T-helper 2 cell treated with Interferon-gamma antibody and Interleukin-4, amounts not matched to agents 5 μg/mL and 100 μg/mL, for 36 hours (primary cell): ENCODE measurements at regions not wholly inside any gene's neighbourhood (a gene's known extent, or its start where the extent isn't known, plus 50 kb on each side); places are given as distances from the start of the nearest gene placed in this dataset.
A peak's percentile ranks its signal among the peaks of the same experiment; 100 is the strongest.

Source experiments
- DNase-seq: peaks from one replicate; pipeline ENCODE4 v3.0.0; 2021; ENCODE audit warnings: low spot score
- H3K27ac Mint-ChIP-seq: one replicate; pipeline ENCODE4 v1.8.0; 2021; ENCODE audit warnings: mild to moderate bottlenecking, mixed read lengths
- H3K27me3 Mint-ChIP-seq: one replicate; pipeline ENCODE4 v1.8.0; 2021; ENCODE audit warnings: low read depth, mixed read lengths
- H3K36me3 Mint-ChIP-seq: one replicate; pipeline ENCODE4 v1.8.0; 2021; ENCODE audit warnings: low read depth, mixed read lengths
- H3K4me1 Mint-ChIP-seq: one replicate; pipeline ENCODE4 v1.8.0; 2021; ENCODE audit warnings: low read depth, mixed read lengths
- H3K4me3 Mint-ChIP-seq: one replicate; pipeline ENCODE4 v1.8.0; 2022; ENCODE audit warnings: mild to moderate bottlenecking, moderate library complexity, mixed read lengths
- H3K9me3 Mint-ChIP-seq: one replicate; pipeline ENCODE4 v1.8.0; 2021; ENCODE audit warnings: mixed read lengths

DNA sequence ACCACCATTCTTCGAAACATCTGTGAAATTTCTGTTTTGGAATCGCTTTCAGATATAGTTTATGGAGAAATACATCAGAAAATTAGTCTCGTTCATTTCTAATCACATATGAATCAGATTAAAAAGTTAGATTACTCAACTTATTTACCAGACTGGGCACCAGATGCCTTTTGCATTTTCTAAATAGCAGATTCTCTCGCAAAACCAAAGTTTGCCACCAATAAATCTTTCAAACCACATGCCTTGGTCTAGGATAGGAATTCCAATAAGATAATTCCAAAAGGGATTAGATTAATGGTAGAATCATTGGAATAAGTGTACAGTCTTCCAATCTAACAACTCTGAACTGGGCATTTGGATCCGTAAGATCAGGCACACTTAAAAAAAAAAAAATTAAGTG lies 160.4 kb upstream of the TAB2 start:
- H3K4me3 Mint-ChIP-seq, result no peak overlapping the region

DNA sequence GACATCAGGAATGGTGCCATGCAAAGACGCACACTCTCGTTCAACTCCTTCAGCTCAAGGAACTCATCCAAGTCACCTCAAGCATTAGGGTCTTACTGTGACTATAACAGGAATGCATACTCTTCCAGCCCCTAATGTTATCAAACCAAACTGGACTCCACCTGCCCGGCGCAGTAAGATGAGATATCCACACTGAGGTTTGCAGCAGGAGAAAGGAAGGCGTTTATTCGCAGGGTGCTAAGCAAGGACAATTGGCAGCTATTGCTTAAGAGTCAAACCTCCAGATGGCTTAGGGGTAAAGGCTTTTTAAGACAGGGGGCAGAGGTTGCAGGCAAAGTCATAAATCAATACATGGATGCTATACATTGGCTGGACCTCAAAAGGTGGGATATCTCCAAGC lies 159.4 kb upstream of the TAB2 start:
- peaks cover 41% of the 10 kb centered on the region for H3K36me3 Mint-ChIP-seq
- no peaks in the 10 kb centered on the region for H3K27me3 Mint-ChIP-seq
- peaks cover 26% of the 10 kb centered on the region for H3K4me1 Mint-ChIP-seq
- no peak for DNase-seq
- H3K4me3 Mint-ChIP-seq, result no peak overlapping the region
- peaks cover 29% of the 10 kb centered on the region for H3K9me3 Mint-ChIP-seq
- no peak overlapping the region for H3K27ac Mint-ChIP-seq

More for the DNA sequence above, 160.4 kb upstream of the TAB2 start:
- no peaks in the 10 kb centered on the region for H3K27me3 Mint-ChIP-seq
- H3K4me1 Mint-ChIP-seq, result peaks cover 33% of the 10 kb centered on the region
- peaks cover 41% of the 10 kb centered on the region for H3K36me3 Mint-ChIP-seq
- DNase-seq, result no peak
- H3K27ac Mint-ChIP-seq, result no peak overlapping the region
- H3K9me3 Mint-ChIP-seq, result peaks cover 29% of the 10 kb centered on the region

DNA sequence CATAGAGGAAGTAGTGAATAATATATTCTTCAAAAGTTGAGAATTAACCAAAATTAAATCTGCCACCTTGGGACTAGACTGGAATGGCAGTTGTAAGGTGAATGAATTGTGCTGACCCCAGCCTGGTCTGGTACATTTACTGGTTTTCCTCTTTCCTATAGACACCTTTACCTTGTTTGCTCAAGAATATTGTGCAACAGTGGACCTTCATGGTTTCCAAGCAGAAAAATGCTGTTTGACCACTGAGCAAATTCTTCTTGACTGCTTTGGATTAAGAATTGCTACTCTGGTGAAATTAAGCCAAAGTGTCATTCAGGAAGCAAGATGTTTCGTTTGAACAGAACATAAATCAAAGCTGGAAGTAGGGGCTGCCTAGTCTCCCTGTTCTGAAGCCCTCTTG lies 156.6 kb upstream of the TAB2 start:
- DNase-seq, result no peak
- Mint-ChIP-seq H3K27ac (no peak overlapping the region), H3K4me1 (peaks cover 15% of the 10 kb centered on the region), H3K9me3 (peaks cover 16% of the 10 kb centered on the region), H3K27me3 (no peaks in the 10 kb centered on the region), H3K4me3 (no peak overlapping the region), H3K36me3 (peaks cover 32% of the 10 kb centered on the region)

DNA sequence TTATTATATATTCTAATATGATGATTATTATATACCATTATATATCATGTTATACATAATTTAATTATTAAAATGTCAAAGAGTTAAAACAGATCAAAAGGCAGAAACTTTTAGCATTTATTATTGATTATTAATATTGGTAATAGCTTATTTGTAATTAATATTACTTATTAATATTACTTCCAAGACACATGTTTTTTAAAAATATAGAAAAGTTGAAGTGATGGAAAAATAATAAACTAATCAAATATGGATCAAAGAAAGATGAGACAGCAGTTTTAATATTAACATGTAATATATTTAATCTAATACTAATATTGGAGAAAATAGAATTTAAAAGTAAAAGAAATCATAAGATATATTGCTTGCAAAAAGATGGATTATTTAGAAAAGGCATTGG lies 154.6 kb upstream of the TAB2 start:
- Mint-ChIP-seq H3K4me3 (no peak overlapping the region), H3K4me1 (peaks cover 23% of the 10 kb centered on the region), H3K27ac (no peak overlapping the region), H3K9me3 (peaks cover 9% of the 10 kb centered on the region), H3K36me3 (peaks cover 26% of the 10 kb centered on the region), H3K27me3 (no peaks in the 10 kb centered on the region)
- DNase-seq, result no peak

DNA sequence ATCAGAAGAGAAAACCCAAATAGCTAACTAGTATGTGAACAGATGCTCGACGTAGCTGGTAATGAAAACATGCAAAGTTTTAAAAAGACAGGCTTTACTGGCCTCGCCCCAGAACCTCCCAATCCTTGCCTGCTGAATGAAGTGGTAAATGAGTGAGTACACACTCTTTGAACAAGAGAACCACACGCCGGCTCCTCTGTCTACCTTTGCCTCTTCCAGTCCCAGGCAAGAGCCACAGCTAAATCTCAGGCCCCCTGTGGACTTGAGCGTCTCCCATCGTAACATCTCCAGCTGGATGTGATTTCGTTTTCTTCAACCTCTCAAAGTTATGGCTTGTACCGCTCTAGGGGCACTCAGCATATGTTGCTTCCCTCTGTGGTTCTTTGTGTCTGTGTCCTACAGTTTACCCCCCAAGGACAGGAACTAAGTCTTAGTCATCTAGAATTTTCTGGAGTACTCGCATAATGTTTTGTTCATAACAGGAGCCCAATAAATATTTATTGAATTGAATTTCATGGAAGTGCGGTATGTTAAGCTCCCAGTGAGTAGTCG lies 153.2 kb upstream of the TAB2 start:
- no peak overlapping the region for H3K4me3 Mint-ChIP-seq
- H3K4me1 Mint-ChIP-seq, result peaks cover 29% of the 10 kb centered on the region
- peaks cover 17% of the 10 kb centered on the region for H3K36me3 Mint-ChIP-seq
- no peaks in the 10 kb centered on the region for H3K27me3 Mint-ChIP-seq
- H3K27ac Mint-ChIP-seq, result no peak overlapping the region
- no peak for DNase-seq
- H3K9me3 Mint-ChIP-seq, result peaks cover 3% of the 10 kb centered on the region

DNA sequence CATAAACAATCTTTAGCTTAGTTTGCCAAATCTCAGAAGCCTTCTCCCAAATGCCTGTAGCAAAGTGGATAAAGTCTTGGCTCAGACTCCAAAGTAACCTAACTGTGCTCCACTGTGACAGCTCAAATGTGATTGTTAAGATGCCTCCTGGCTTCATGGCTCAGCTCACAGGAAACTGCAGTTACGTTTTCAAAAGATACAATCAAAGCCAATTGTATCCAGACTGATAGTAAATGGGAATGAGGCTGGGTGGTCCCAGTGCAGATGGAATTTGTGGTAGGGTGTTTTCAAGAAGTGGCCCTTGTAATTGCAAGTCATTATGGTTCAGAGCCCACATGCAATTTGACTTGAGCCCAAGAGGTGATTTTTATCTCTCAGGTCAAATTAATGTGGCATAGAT lies 151.2 kb upstream of the TAB2 start:
- H3K27me3 Mint-ChIP-seq, result no peaks in the 10 kb centered on the region
- peaks cover 41% of the 10 kb centered on the region for H3K4me1 Mint-ChIP-seq
- H3K27ac Mint-ChIP-seq, result no peak overlapping the region
- peaks cover 3% of the 10 kb centered on the region for H3K9me3 Mint-ChIP-seq
- H3K4me3 Mint-ChIP-seq, result peak overlapping the region; percentile 8
- DNase-seq, result no peak
- H3K36me3 Mint-ChIP-seq, result peaks cover 7% of the 10 kb centered on the region

DNA sequence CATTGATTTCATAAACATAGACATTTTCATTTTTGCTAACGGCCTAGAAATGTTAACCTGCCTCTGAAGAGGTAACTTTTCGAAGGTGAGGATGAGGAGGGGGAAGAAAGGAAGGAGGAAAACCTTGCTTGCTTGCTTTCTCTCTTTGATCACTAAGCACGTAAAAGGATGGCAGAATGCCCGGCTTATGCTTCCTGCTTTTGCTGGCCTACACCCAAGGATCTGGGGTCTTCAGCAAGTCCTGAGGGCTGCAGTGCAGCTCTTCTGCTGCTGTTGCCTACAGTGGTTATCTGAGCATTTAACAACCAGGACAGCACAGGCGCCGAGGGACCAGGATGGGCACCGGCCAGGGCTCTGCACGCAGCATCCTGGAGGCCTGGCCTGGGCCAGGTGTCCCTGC lies 150.8 kb upstream of the TAB2 start:
- peaks cover 45% of the 10 kb centered on the region for H3K4me1 Mint-ChIP-seq
- peaks cover under 1% of the 10 kb centered on the region for H3K9me3 Mint-ChIP-seq
- no peak overlapping the region for H3K27ac Mint-ChIP-seq
- no peak for DNase-seq
- peak overlapping the region; percentile 8 for H3K4me3 Mint-ChIP-seq
- peaks cover 5% of the 10 kb centered on the region for H3K36me3 Mint-ChIP-seq
- H3K27me3 Mint-ChIP-seq, result no peaks in the 10 kb centered on the region

DNA sequence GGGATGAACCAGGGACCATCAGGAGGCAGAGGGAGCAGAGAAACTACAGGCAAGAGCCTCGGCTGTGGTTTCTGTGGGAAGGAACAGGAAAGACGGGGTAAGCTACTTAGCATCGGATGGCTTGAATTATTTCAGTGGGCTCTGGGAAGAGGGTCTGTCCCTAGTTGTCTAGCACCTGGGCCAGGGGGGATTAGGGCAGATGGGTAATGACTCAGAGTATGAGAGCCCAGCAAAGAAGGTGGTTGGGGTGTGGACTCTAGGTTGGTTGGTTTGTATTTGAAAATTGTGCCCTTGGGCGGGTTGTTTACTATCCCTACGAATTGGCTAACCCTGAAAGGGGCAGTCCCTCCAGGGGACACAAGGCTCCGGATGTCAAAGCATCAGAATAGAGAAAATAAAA lies 148.5 kb upstream of the TAB2 start:
- Mint-ChIP-seq H3K9me3 (no peaks in the 10 kb centered on the region), H3K4me3 (no peak overlapping the region)

DNA sequence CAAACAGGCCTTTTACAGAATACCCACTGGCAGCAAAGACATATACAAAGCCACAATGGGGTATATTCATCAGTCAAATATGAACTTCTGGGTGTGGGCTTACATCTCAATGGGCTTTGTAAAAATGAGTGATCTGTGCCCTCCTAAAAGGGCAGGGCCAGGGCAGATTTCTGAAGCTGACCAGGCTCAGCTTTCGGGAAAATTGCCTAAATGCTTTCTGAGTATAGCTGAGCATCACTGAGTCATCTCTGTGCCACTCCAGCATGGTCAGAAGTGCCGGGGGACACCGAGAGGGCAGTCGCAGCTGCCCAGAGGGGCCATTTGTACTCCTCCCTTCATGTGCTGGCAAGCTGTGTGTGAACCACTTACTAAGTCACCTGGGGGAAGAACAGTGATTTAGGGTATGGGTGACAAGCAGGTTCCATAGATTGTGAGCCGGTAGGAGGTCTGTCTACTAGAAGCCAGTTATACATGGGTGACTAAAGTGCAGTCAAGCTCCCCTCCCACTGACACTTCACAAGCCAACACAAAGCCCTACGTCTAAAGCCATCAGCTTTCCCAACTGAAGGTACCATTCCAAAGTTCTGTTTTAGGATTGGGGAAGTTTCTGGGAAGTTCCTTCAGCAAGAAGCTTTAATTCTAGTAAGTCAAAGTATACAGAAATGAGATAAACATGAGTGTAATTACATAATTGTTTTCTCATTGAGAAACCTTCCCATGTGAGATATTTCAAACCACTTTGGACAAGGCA lies 147.6 kb upstream of the TAB2 start:
- H3K9me3 Mint-ChIP-seq, result no peaks in the 10 kb centered on the region
- DNase-seq, result no peak
- H3K27ac Mint-ChIP-seq, result no peak overlapping the region
- peaks cover 9% of the 10 kb centered on the region for H3K36me3 Mint-ChIP-seq
- no peak overlapping the region for H3K4me3 Mint-ChIP-seq
- H3K27me3 Mint-ChIP-seq, result no peaks in the 10 kb centered on the region
- H3K4me1 Mint-ChIP-seq, result peaks cover 46% of the 10 kb centered on the region

More for the DNA sequence above, 148.5 kb upstream of the TAB2 start:
- Mint-ChIP-seq H3K27me3 (no peaks in the 10 kb centered on the region), H3K36me3 (peaks cover 9% of the 10 kb centered on the region), H3K4me1 (peaks cover 47% of the 10 kb centered on the region), H3K27ac (no peak overlapping the region)
- DNase-seq, result no peak

DNA sequence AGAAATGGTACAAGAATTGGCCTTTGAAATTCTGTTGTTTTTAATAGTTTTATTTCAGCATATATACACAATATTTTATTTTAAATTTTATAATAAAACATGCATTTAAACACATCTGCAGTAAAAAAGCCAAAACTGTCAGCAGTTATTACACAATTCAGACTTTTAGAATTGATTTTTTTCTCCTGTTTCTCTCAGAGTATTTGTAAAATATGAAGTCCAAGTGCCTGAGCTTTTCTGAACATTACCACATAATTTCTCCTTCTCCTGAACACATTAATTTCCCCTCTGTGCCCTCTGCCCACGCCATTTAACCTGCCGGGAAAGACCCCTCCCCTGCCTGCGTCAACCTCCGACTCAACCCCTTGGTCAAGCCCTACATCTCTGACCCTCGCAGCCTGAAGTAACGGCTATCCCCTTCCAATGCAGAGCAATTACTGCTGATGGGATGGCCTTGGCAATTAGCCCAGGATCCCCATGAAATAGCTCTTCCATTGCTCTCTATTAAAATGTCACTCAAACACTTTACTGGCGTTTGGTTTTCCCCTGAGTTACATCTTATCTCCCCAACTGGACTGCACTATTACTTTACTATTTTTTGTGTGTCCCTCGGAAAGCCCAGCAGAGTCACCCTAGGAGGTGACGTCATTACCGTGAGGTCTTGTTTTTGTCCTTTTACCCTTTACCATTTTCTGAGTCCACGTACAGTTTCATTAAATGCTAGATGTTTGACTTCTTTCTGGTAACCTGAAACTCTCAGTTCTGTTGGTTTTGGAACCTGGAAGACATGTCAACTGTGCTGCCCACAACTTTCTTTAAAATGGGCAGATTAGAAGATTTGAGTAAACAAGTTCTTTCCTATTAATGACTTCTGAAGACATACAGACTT lies 146.7 kb upstream of the TAB2 start:
- peaks cover 47% of the 10 kb centered on the region for H3K4me1 Mint-ChIP-seq
- peaks cover 9% of the 10 kb centered on the region for H3K36me3 Mint-ChIP-seq
- no peak overlapping the region for H3K4me3 Mint-ChIP-seq
- no peaks in the 10 kb centered on the region for H3K27me3 Mint-ChIP-seq
- no peaks in the 10 kb centered on the region for H3K9me3 Mint-ChIP-seq
- no peak for DNase-seq
- no peak overlapping the region for H3K27ac Mint-ChIP-seq

DNA sequence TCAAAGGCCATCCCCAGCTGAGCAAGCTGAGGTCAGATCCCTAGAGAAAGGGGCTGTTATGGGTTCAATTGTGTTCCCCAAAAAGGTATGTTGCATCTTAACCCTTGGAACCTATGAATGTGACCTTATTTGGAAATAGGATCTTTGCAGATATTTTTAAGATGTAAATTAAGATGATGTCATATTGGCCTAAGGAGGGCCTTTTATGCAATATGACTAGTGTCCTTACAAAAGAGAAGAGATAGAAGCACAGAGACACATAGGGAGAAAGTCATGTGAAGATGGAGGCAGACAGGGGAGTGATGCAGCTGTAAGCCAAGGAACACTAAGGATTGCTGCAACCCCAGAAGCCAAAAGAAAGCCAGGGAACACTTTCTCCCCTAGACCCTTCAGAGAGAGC lies 144.3 kb upstream of the TAB2 start:
- H3K4me1 Mint-ChIP-seq, result peaks cover 38% of the 10 kb centered on the region
- no peak for DNase-seq
- H3K36me3 Mint-ChIP-seq, result peaks cover 20% of the 10 kb centered on the region
- H3K27me3 Mint-ChIP-seq, result no peaks in the 10 kb centered on the region
- no peak overlapping the region for H3K4me3 Mint-ChIP-seq
- peaks cover 6% of the 10 kb centered on the region for H3K9me3 Mint-ChIP-seq
- H3K27ac Mint-ChIP-seq, result no peak overlapping the region

DNA sequence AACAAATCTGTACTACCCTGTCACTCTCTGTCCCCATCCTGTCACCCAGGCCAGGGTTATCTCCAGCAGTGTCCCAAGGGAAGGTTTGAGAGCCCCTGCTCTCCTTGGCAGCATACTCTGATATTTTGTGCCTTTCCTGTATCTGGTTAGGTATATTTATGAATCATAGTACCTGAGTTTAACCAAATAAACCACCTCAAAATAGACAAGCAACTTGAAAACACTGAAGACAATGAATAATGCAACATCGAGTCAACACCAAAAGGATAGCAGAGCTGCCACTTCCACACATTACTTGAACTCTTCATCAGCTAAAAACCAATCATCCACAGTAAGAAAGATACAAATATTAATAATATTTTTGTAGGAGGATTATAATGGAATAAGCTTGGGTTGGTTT lies 142.6 kb upstream of the TAB2 start:
- Mint-ChIP-seq H3K4me1 (peaks cover 27% of the 10 kb centered on the region), H3K36me3 (peaks cover 32% of the 10 kb centered on the region), H3K27ac (no peak overlapping the region), H3K4me3 (no peak overlapping the region), H3K27me3 (no peaks in the 10 kb centered on the region), H3K9me3 (peaks cover 17% of the 10 kb centered on the region)
- no peak for DNase-seq

DNA sequence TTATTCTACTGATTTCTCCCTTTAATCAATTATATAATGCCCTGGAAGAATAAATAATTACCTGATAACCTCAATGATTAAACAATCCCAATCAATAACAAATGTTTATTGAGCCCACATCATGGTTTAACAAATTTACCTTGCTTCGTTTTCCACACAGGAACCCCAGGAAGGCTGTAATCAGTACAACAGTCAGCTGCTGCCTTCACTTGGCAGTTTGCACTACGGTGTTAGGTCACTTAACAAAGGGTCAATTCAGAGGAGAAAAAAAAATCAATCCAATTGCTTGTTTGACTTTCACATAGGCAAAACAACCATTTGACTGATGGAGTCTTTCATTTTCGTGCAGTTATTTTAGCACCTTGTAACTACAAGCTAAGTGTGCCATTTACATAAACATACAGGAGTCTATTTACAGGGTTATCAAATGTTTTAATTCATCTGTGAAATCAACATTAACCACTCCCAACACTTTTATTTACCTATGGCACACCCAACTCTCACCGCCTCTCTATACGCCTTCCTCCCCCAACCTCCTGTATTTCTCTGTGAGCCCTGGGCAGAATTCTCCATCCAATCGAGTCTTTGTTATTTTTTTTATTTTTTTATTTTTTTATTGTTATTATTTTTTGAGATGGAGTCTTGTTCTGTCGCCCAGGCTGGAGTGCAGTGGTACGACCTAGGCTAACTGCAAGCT lies 140.4 kb upstream of the TAB2 start:
- Mint-ChIP-seq H3K36me3 (peaks cover 40% of the 10 kb centered on the region), H3K4me1 (peaks cover 16% of the 10 kb centered on the region), H3K27ac (no peak overlapping the region), H3K4me3 (no peak overlapping the region), H3K27me3 (no peaks in the 10 kb centered on the region), H3K9me3 (peaks cover 22% of the 10 kb centered on the region)
- DNase-seq, result no peak

DNA sequence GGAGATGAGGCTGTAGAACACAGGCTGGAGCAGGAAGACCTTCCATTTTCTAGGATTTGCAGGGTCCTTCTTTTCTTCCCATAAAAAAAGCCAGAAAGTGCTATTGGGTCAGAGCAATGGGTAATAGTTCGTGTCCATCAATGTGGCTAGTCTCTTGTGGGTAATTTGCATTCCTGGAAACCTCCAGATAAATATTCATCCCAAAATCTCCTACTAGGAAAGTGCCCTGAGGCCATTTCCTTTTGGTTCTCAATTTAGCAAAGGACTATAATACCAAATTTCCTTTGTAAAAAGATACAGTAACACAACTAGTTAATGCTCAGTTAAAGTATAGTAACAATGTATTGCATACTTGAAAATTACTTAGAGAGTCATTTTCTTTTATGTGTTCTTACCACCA lies 138.1 kb upstream of the TAB2 start:
- DNase-seq, result no peak
- peaks cover 22% of the 10 kb centered on the region for H3K4me1 Mint-ChIP-seq
- H3K9me3 Mint-ChIP-seq, result peaks cover 25% of the 10 kb centered on the region
- H3K27me3 Mint-ChIP-seq, result no peaks in the 10 kb centered on the region
- H3K4me3 Mint-ChIP-seq, result no peak overlapping the region
- no peak overlapping the region for H3K27ac Mint-ChIP-seq
- H3K36me3 Mint-ChIP-seq, result peaks cover 42% of the 10 kb centered on the region
